Upper lobe of left lung (tissue), 6 donors: ENCODE measurements at regions not wholly inside any gene's neighbourhood (a gene's known extent, or its start where the extent isn't known, plus 50 kb on each side); places are given as distances from the start of the nearest gene placed in this dataset.

Source experiments
- ATAC-seq, 2 donors: fragments of 200-7000 bp; cut with Tn5 transposase; one replicate each; pipeline ENCODE4 v1.9.1; 2022; ENCODE audit warnings: mild to moderate bottlenecking in 2 of 2, moderate library complexity in 2 of 2; ENCODE audit not compliant: low FRiP score in 2 of 2
- DNase-seq, 2 donors: peaks; one replicate each; pipeline ENCODE4 v3.0.0-alpha.2; 2019 to 2020
- H3K27ac ChIP-seq, 4 donors: fragments of 200-600 bp; sonication (generic); one replicate each; pipeline ENCODE4 v1.5.1; 2016 to 2019
- H3K27me3 ChIP-seq, 4 donors: fragments of 200-600 bp; sonication (generic); one replicate each; pipeline ENCODE4 v1.5.1; 2017 to 2019
- H3K36me3 ChIP-seq, 4 donors: fragments of 200-600 bp; sonication (generic); one replicate each; pipeline ENCODE4 v1.5.1; 2016 to 2019
- H3K4me1 ChIP-seq, 4 donors: fragments of 200-600 bp; sonication (generic); one replicate each; pipeline ENCODE4 v1.5.1; 2018 to 2019
- H3K4me3 ChIP-seq, 4 donors: fragments of 200-600 bp; sonication (generic); one replicate each; pipeline ENCODE4 v1.5.1; 2017 to 2019; ENCODE audit warnings: mild to moderate bottlenecking in 2 of 4, moderate library complexity in 1 of 4
- H3K9me3 ChIP-seq, 4 donors: fragments of 200-600 bp; sonication (generic); one replicate each; pipeline ENCODE4 v1.5.1; 2018 to 2019
- CTCF ChIP-seq, 6 experiments: fragments of 450-650 bp in 4 of 6; fragments of 200-600 bp in 2 of 6; sonication (generic) in 2 of 6; IDR thresholded peaks; one replicate each; pipeline ENCODE4 v1.5.1; 2016 to 2019; ENCODE audit warnings: antibody characterized with exemption in 6 of 6
- EP300 ChIP-seq, 4 donors: sonication (generic); formaldehyde crosslinking; IDR thresholded peaks; one replicate each; pipeline ENCODE4 v1.5.1; 2017; ENCODE audit warnings: antibody characterized with exemption in 4 of 4, control low read depth in 2 of 4
- POLR2A ChIP-seq, 4 donors: fragments of 450-650 bp; IDR thresholded peaks; one replicate each; pipeline ENCODE4 v1.5.1; 2016 to 2017; ENCODE audit warnings: antibody characterized with exemption in 4 of 4, mild to moderate bottlenecking in 2 of 4
- POLR2AphosphoS5 ChIP-seq, 2 donors: sonication (generic); formaldehyde crosslinking; IDR thresholded peaks; one replicate each; pipeline ENCODE4 v1.5.1; 2017; ENCODE audit warnings: antibody characterized with exemption in 2 of 2
- WGBS, 2 donors: methylation state at CpG; one replicate each; pipeline ENCODE4 v1.1.5; 2017 to 2018; 5-methylcytosine and 5-hydroxymethylcytosine counted together
- donor health status: DM: no; HTN: no; CAD: no; lungs with moderate emphysema.
- donor health status: DM: no; HTN: yes; CAD: no; lungs with severe emphysema.

DNA sequence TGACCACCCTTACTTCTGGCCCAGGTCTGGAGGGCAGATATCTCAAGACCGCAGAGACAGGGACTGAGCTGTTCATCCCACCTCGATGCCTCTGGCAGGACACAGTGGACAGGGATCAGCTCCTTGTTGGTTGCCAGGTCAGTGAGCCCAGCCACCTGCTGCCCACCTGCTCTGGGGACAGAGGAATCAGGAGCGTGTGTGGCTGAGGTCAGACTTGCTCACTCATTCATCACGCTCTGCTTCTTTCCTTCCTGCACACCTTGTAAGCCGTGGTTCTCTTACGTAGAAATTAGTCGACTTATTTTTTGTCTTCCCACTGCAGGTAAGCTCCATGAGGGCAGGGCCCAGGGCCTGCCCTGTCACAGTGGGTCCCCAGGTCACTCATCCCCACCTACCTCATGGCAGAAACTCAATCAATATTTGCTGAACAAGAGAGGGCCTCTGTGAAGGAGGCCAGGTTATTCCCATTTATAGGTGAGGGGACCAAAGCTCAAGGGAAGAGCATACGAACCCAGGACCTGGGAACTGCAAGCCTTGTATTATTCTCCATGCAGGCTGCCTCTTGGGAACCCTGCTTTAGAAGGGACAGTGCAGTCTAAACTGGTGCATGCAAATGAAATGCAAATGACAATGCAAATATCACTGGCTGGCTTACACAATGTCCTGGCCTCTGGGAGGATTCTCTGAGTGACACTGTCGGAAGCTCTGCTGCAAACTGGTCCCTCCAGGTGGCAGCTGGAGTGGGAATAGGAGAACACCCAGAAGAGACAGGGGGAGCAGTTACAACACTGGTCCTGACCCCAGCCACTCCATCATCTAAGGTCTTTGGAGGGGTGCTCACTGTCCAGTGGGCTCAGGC lies 58.4 kb upstream of the PAX7 start:
- WGBS, 2 donors: 77% methylated on average over 8 to 9 of the region's 9 CpGs
- no peak for ATAC-seq
- Histone ChIP-seq H3K27me3 (no peaks in the 10 kb centered on the region), H3K9me3 (peaks cover 0 to 3% (median 0%) of the 10 kb centered on the region in 4 donors), H3K4me3 (no peak overlapping the region), H3K4me1 (no peaks in the 10 kb centered on the region), H3K27ac (no peak overlapping the region), H3K36me3 (no peaks in the 10 kb centered on the region)
- DNase-seq: no peak
- TF ChIP-seq POLR2AphosphoS5 (IDR thresholded peaks at IDR 0.05) (no peak), POLR2A (IDR thresholded peaks at IDR 0.05) (no peak), EP300 (IDR thresholded peaks at IDR 0.05) (no peak), CTCF (IDR thresholded peaks at IDR 0.05) (no peak)

DNA sequence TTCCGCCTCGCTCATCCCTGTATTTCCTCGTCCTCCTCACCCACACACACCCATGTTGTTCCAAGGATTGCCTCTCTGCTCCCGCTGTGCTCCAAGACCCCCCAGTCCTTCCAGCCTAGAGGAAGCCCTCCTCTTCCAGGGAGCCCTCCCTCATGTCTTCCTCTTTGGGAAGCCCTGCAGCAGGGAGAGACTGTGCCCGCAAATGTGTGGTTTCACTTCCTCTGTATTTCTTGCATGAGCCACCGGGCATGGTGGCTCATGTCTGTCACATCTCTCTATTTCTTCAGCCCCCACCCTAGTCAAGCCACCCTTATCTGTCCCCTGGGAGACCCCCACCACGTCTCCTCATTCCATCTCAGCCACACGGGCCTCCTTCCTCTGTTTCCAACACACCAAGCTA lies 57.5 kb upstream of the PAX7 start:
- H3K4me1 ChIP-seq: no peaks in the 10 kb centered on the region
- no peak overlapping the region for H3K27ac ChIP-seq
- H3K4me3 ChIP-seq: no peak overlapping the region
- DNase-seq (no peak), ATAC-seq (no peak)
- H3K36me3 ChIP-seq: no peaks in the 10 kb centered on the region
- no peaks in the 10 kb centered on the region for H3K27me3 ChIP-seq
- H3K9me3 ChIP-seq: peaks cover 0 to under 1% (median 0%) of the 10 kb centered on the region in 4 donors
- 74 to 81% methylated on average over 8 of the region's 8 CpGs for WGBS, 2 donors
- TF ChIP-seq EP300 (IDR thresholded peaks at IDR 0.05) (no peak), CTCF (IDR thresholded peaks at IDR 0.05) (no peak), POLR2AphosphoS5 (IDR thresholded peaks at IDR 0.05) (no peak)

GRCh38 chr1:18574754-18575153 lies 55.9 kb upstream of the PAX7 start:
- Histone ChIP-seq H3K4me3 (no peak overlapping the region), H3K9me3 (no peaks in the 10 kb centered on the region), H3K4me1 (no peaks in the 10 kb centered on the region), H3K36me3 (no peaks in the 10 kb centered on the region), H3K27ac (no peak overlapping the region), H3K27me3 (no peaks in the 10 kb centered on the region)
- DNase-seq: no peak
- 67 to 77% methylated on average over 5 of the region's 5 CpGs for WGBS, 2 donors
- TF ChIP-seq CTCF (IDR thresholded peaks at IDR 0.05): no peak
- no peak for TF ChIP-seq POLR2AphosphoS5 (IDR thresholded peaks at IDR 0.05)
- no peak for TF ChIP-seq POLR2A (IDR thresholded peaks at IDR 0.05)
- no peak for TF ChIP-seq EP300 (IDR thresholded peaks at IDR 0.05)
- no peak for ATAC-seq

GRCh38 chr1:18575620-18576019 lies 55.0 kb upstream of the PAX7 start:
- peak in 1 of 2 donors; percentile 79 for ATAC-seq
- WGBS, 2 donors: 4 to 10% methylated on average over 2 to 8 of the region's 8 CpGs
- H3K27me3 ChIP-seq: no peaks in the 10 kb centered on the region

More at GRCh38 chr1:18575620-18576019, 55.0 kb upstream of the PAX7 start:
- H3K9me3 ChIP-seq: no peaks in the 10 kb centered on the region
- peak; percentile 40 to 69 (median 65) for TF ChIP-seq CTCF (IDR thresholded peaks at IDR 0.05)
- TF ChIP-seq EP300 (IDR thresholded peaks at IDR 0.05): no peak
- H3K4me1 ChIP-seq: no peaks in the 10 kb centered on the region
- peak in 1 of 2 donors; percentile 28 for DNase-seq
- no peaks in the 10 kb centered on the region for H3K36me3 ChIP-seq
- no peak overlapping the region for H3K4me3 ChIP-seq
- H3K27ac ChIP-seq: no peak overlapping the region
